ENCODE measurements at regions not wholly inside any gene's neighbourhood (a gene's known extent, or its start where the extent isn't known, plus 50 kb on each side); places are given as distances from the start of the nearest gene placed in this dataset.

DNA sequence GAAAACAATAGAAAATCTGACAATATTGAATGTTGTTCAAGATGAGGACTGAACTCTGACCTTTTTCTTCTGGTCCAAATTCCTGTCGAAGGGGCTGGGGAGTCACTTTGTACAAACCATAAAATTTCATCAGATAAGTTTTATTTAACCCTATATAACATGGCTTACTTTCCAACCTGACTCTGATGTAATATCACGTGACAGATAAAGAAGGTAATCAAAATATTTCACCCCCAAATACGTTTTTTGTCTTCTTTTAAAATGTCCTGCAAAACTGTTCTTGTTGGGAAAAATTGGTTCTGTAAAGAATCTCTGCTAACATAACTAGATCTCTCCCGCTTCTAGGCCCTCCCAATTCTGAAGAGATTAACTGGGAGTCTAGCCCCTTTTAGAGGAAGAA, 90.9 kb upstream of the MDFIC start:
- no peaks in the 10 kb centered on the region for H3K4me1 ChIP-seq (ENCODE audit: insufficient read depth)
- H3K36me3 ChIP-seq = no peaks in the 10 kb centered on the region
- H3K27me3 ChIP-seq = peaks cover 2% of the 10 kb centered on the region
- no peak for DNase-seq
- WGBS, 3 donors = 53 to 55% (median 54%) methylated on average over 4 of the region's 4 CpGs
- no peak overlapping the region for H3K27ac ChIP-seq
- intact Hi-C loops (cut with DNase I) = no loop called here
- TF ChIP-seq EP300 (IDR thresholded peaks at IDR 0.05) (no peak), POLR2A (IDR thresholded peaks at IDR 0.05) (no peak)
- TF ChIP-seq, protein P1, sequence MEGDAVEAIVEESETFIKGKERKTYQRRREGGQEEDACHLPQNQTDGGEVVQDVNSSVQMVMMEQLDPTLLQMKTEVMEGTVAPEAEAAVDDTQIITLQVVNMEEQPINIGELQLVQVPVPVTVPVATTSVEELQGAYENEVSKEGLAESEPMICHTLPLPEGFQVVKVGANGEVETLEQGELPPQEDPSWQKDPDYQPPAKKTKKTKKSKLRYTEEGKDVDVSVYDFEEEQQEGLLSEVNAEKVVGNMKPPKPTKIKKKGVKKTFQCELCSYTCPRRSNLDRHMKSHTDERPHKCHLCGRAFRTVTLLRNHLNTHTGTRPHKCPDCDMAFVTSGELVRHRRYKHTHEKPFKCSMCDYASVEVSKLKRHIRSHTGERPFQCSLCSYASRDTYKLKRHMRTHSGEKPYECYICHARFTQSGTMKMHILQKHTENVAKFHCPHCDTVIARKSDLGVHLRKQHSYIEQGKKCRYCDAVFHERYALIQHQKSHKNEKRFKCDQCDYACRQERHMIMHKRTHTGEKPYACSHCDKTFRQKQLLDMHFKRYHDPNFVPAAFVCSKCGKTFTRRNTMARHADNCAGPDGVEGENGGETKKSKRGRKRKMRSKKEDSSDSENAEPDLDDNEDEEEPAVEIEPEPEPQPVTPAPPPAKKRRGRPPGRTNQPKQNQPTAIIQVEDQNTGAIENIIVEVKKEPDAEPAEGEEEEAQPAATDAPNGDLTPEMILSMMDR (IDR thresholded peaks at IDR 0.05) = no peak
- no peaks in the 10 kb centered on the region for H3K9me3 ChIP-seq
- no peak overlapping the region for H3K4me3 ChIP-seq

DNA sequence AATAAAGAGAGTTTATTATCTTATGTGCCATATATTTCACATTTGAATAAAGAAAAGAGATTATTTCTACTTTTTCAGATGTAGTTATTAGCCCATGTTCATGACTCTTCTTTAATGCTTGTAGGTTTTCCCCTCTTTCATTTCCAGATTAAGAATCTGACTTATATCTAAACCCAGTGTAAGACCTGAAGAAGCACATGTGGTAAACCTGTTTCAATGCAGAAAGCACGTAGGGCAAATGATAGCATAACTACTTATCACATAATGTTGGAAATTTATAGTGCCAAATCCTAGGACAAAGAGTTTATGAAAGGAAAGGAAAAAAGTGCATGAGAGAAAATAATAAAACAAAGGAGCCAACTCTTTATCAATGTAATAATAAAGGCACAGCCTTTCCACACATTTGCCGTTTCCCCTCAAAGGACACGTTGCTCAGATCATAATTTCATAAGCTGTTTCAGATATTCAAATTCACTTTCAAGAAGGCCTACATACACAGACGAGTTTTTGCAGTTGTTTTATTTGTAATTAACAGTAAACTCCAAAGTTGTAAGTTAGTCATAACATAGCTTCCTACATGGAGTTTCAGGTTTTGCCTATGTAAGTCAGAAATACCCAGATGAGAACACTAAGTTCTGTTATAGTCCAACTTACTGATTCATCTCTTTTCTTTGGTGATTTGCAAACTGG, 88.8 kb upstream of the MDFIC start:
- Histone ChIP-seq H3K9me3 (no peaks in the 10 kb centered on the region), H3K4me3 (no peak overlapping the region), H3K27me3 (peaks cover 2% of the 10 kb centered on the region), H3K36me3 (no peaks in the 10 kb centered on the region), H3K4me1 (ENCODE audit: insufficient read depth) (no peaks in the 10 kb centered on the region), H3K27ac (no peak overlapping the region)
- DNase-seq = no peak
- WGBS, 3 donors = 27 to 56% (median 32%) methylated on average over 4 of the region's 4 CpGs
- no peak for TF ChIP-seq EP300 (IDR thresholded peaks at IDR 0.05)
- TF ChIP-seq, protein P1 (IDR thresholded peaks at IDR 0.05) = no peak
- TF ChIP-seq POLR2A (IDR thresholded peaks at IDR 0.05) = no peak
- intact Hi-C loops (cut with DNase I) = no loop called here

DNA sequence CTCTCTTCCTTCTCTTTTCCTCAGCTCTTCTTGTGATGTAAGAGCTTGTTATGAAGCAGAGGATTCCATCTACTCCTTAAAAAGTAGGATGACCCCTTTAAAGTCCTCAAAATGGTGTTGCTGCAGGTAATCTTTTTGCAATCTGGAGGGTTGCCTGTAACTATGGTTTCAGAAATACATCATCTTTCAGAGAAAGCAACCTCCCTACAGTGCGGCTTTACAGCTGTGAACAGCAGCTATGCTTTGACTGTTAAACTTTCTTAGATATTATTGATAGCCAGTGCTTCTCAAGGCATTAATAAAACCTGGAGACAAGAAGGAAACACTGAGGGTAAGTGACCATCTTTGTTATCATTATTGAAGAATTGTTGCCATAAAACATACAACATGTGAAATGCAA, 86.6 kb upstream of the MDFIC start:
- H3K4me1 ChIP-seq (ENCODE audit: insufficient read depth) = no peaks in the 10 kb centered on the region
- WGBS, 3 donors = 88 to 93% (median 91%) methylated on average over 1 of the region's 1 CpG

DNA sequence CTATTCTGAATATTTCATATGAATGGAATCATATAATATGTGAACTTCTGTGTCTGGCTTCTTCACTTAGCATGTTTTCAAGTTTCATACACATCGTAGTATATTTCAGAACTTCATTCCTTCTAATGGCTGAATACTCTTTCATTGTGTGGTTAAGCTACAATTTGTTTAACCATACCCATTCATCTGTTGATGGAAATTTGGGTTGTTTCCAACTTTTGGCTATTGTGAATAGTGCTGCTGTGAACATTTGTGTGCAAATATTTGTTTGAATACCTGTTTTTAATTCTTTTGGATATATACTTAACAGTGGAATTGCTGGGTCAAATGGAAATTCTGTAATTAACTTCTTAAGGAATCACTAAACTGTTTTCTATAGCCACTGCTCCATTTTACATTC, 86.0 kb upstream of the MDFIC start:
- Histone ChIP-seq H3K27me3 (no peaks in the 10 kb centered on the region), H3K4me3 (no peak overlapping the region)

More for the DNA sequence above, 86.6 kb upstream of the MDFIC start:
- Histone ChIP-seq H3K27ac (no peak overlapping the region), H3K9me3 (no peaks in the 10 kb centered on the region), H3K27me3 (no peaks in the 10 kb centered on the region), H3K4me3 (no peak overlapping the region), H3K36me3 (no peaks in the 10 kb centered on the region)
- no peak for DNase-seq
- TF ChIP-seq EP300 (IDR thresholded peaks at IDR 0.05) (no peak), POLR2A (IDR thresholded peaks at IDR 0.05) (no peak)
- TF ChIP-seq, protein P1 (IDR thresholded peaks at IDR 0.05) = no peak
- intact Hi-C loops (cut with DNase I) = no loop called here

More for the DNA sequence above, 86.0 kb upstream of the MDFIC start:
- no peak for DNase-seq
- H3K4me1 ChIP-seq (ENCODE audit: insufficient read depth) = no peaks in the 10 kb centered on the region
- WGBS, 3 donors = 0% methylated on average over 1 of the region's 1 CpG
- no peak overlapping the region for H3K27ac ChIP-seq
- no peaks in the 10 kb centered on the region for H3K36me3 ChIP-seq
- no peaks in the 10 kb centered on the region for H3K9me3 ChIP-seq
- TF ChIP-seq POLR2A (IDR thresholded peaks at IDR 0.05) (no peak), EP300 (IDR thresholded peaks at IDR 0.05) (no peak)
- TF ChIP-seq, protein P1 (IDR thresholded peaks at IDR 0.05) = no peak
- intact Hi-C loops (cut with DNase I) = no loop called here
